ENCODE measurements at regions not wholly inside any gene's neighbourhood (a gene's known extent, or its start where the extent isn't known, plus 50 kb on each side); places are given as distances from the start of the nearest gene placed in this dataset.

- TF ChIP-seq CTCF (IDR thresholded peaks at IDR 0.05; ENCODE audit: low read length) = no peak
- no peak for TF ChIP-seq EZH2 (optimal IDR thresholded peaks at IDR 0.05; ENCODE audit: low read depth, low read length)
- no peak for TF ChIP-seq EZH2phosphoT487 (IDR thresholded peaks at IDR 0.05; ENCODE audit: low read length)
These were observed 268.2 kb downstream of the CDH10 start for GRCh38 chr5:24376616-24377015.

Data from MM.1S (cell line).